ENCODE measurements at regions not wholly inside any gene's neighbourhood (a gene's known extent, or its start where the extent isn't known, plus 50 kb on each side); places are given as distances from the start of the nearest gene placed in this dataset.
"Not testable (repeated sequence)": the region's sequence is repeated elsewhere in the genome, so short reads cannot be mapped to it uniquely, and the experiment has no call there.

- DNase-seq = no peak
- no peaks in the 10 kb centered on the region for H3K4me1 Mint-ChIP-seq
- H2AFZ ChIP-seq (ENCODE audit: insufficient read depth, low read depth, low read length, poor library complexity, severe bottlenecking) = no peak overlapping the region
- no peak for ATAC-seq (ENCODE audit: low read depth)
- no peak overlapping the region for H3K27ac ChIP-seq (ENCODE audit: low read length in 2 of 2)
- POLR2A ChIA-PET = no interaction called here
- no peak overlapping the region for H3K27ac Mint-ChIP-seq
- H4K20me1 ChIP-seq (ENCODE audit: control insufficient read depth, insufficient read depth, low read length, poor library complexity, severe bottlenecking) = no peaks in the 10 kb centered on the region
- no peak for TF ChIP-seq CTCF (IDR thresholded peaks at IDR 0.05)
- TF ChIP-seq EZH2 (IDR thresholded peaks at IDR 0.05; ENCODE audit: borderline replicate concordance, insufficient read depth, low read depth, low read length, poor library complexity, severe bottlenecking) = no peak
- H3K4me3 ChIP-seq (ENCODE audit: control extremely low read depth in 1 of 5, extremely low read depth in 1 of 5, insufficient read depth in 1 of 5, low read depth in 2 of 5, low read length in 4 of 5) = no peak overlapping the region
- no peak overlapping the region for H3K4me2 ChIP-seq (replicated peaks; ENCODE audit: low read depth, low read length, poor library complexity, severe bottlenecking)
- intact Hi-C loops (cut with micrococcal nuclease) = no loop called here
- H3K27me3 ChIP-seq (replicated peaks in 1 of 4; ENCODE audit: control extremely low read depth in 1 of 4, control insufficient read depth in 3 of 4, insufficient read depth in 4 of 4, low read length in 3 of 4) = no peaks in the 10 kb centered on the region
- peaks cover 0 to 4% (median 0%) of the 10 kb centered on the region in 3 donors for H3K9me3 ChIP-seq (ENCODE audit: control extremely low read depth in 1 of 3, control insufficient read depth in 2 of 3, insufficient read depth in 1 of 3, low read length in 2 of 3)
- H3K79me2 ChIP-seq (ENCODE audit: control insufficient read depth, insufficient read depth, low read length) = no peaks in the 10 kb centered on the region
- H3K9ac ChIP-seq (ENCODE audit: low read length) = no peak overlapping the region
- H3K36me3 ChIP-seq (replicated peaks in 1 of 2; ENCODE audit: control extremely low read depth in 1 of 2, control insufficient read depth in 1 of 2, extremely low read depth in 1 of 2, insufficient read depth in 2 of 2, low read length in 1 of 2) = no peaks in the 10 kb centered on the region
- no peak overlapping the region for H3K4me3 Mint-ChIP-seq
- WGBS (ENCODE audit: insufficient coverage) = 100% methylated on average over 3 of the region's 5 CpGs
- no peaks in the 10 kb centered on the region for H3K27me3 Mint-ChIP-seq
- peaks cover 3% of the 10 kb centered on the region for H3K9me3 Mint-ChIP-seq (ENCODE audit: insufficient read depth)
- CTCF ChIA-PET = interaction anchor here (1.5 kb wide), 1 partner anchor 10 kb away, joined by 3 read pairs; no protein-coding TSS in a partner anchor
- H3K4me1 ChIP-seq (ENCODE audit: control insufficient read depth in 2 of 2, insufficient read depth in 2 of 2, low read length in 2 of 2) = no peaks in the 10 kb centered on the region
Measured at GRCh38 chr4:72761368-72762038, 192.5 kb upstream of the ADAMTS3 start.

DNA sequence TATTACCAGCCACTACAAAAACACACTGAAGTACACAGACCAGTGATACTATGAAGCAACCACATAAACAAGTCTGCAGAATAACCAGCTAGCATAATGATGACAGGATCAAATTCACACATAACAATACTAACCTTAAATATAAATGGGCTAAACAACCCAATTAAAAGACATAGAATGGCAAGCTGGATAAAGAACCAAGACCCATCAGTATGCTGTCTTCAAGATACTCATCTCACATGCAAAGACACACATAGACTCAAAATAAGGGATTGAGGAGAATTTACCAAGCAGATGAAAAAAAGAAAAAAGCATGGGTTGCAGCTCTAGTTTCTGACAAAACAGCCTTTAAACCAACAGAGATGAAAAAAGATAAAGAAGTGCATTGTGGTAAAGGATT is 184.4 kb upstream of the ADAMTS3 start:
- H3K27ac Mint-ChIP-seq; POLR2A ChIA-PET; H3K79me2 ChIP-seq (ENCODE audit: control insufficient read depth, insufficient read depth, low read length); H2AFZ ChIP-seq (ENCODE audit: insufficient read depth, low read depth, low read length, poor library complexity, severe bottlenecking); H3K4me2 ChIP-seq (replicated peaks; ENCODE audit: low read depth, low read length, poor library complexity, severe bottlenecking); H3K9ac ChIP-seq (ENCODE audit: low read length); ATAC-seq (ENCODE audit: low read depth); intact Hi-C loops (cut with micrococcal nuclease); H3K4me1 Mint-ChIP-seq; CTCF ChIA-PET; H3K27me3 Mint-ChIP-seq; H3K36me3 ChIP-seq (replicated peaks in 1 of 2; ENCODE audit: control extremely low read depth in 1 of 2, control insufficient read depth in 1 of 2, extremely low read depth in 1 of 2, insufficient read depth in 2 of 2, low read length in 1 of 2); H3K4me3 Mint-ChIP-seq; H3K4me1 ChIP-seq (ENCODE audit: control insufficient read depth in 2 of 2, insufficient read depth in 2 of 2, low read length in 2 of 2); H3K27me3 ChIP-seq (replicated peaks in 1 of 4; ENCODE audit: control extremely low read depth in 1 of 4, control insufficient read depth in 3 of 4, insufficient read depth in 4 of 4, low read length in 3 of 4); DNase-seq; H4K20me1 ChIP-seq (ENCODE audit: control insufficient read depth, insufficient read depth, low read length, poor library complexity, severe bottlenecking); H3K27ac ChIP-seq (ENCODE audit: low read length in 2 of 2); H3K4me3 ChIP-seq (ENCODE audit: control extremely low read depth in 1 of 5, extremely low read depth in 1 of 5, insufficient read depth in 1 of 5, low read depth in 2 of 5, low read length in 4 of 5); H3K9me3 Mint-ChIP-seq (ENCODE audit: insufficient read depth): not testable (repeated sequence)
- peaks cover 0 to 16% (median 0%) of the 10 kb centered on the region in 3 donors for H3K9me3 ChIP-seq (ENCODE audit: control extremely low read depth in 1 of 3, control insufficient read depth in 2 of 3, insufficient read depth in 1 of 3, low read length in 2 of 3)
